ENCODE measurements at regions not wholly inside any gene's neighbourhood (a gene's known extent, or its start where the extent isn't known, plus 50 kb on each side); places are given as distances from the start of the nearest gene placed in this dataset.
"Not testable (repeated sequence)": the region's sequence is repeated elsewhere in the genome, so short reads cannot be mapped to it uniquely, and the experiment has no call there.

DNA sequence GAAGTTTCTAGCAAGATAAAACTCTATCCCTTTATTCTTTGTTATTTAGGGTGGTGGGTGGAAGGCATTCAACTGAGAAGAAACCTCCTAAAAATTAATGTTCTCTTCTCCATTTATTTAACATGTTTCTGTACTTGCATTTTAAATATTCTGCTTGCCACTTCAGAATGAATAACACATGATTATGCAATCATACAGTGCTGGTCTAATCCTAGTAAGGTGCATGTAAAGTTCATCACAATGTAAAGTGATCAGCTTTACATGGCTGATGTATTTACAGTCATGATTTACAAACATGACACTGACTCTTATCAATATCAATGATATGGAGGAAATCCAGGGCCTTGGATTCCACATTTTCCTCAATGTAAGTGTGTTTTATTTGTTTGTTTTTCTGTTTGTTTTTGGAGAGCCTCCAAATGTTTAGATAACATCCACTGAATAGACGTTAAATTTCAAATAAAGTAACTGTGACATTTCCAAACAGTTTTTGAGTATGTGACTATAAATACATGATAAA is 342.1 kb upstream of the CTSO start:
- no peak for DNase-seq

DNA sequence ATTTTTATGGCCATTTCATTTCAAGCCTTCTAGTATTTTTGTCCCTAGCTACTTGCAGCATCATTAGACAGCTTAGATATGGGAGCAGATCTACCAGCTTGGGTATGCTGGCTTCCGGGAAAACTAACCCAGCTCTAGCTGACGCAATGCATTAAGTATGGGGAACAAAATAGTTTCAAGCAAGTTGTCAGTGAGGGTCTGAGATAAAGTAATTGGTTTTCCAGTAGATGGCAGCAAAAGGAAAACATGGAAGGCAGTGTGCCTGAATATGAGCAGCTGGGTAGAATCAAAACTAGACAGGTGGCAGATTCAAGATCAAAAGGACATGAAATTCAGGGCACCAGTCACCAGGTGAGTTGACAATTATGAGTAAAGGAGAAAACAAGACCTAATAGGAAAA is 340.9 kb upstream of the CTSO start:
- DNase-seq = no peak

DNA sequence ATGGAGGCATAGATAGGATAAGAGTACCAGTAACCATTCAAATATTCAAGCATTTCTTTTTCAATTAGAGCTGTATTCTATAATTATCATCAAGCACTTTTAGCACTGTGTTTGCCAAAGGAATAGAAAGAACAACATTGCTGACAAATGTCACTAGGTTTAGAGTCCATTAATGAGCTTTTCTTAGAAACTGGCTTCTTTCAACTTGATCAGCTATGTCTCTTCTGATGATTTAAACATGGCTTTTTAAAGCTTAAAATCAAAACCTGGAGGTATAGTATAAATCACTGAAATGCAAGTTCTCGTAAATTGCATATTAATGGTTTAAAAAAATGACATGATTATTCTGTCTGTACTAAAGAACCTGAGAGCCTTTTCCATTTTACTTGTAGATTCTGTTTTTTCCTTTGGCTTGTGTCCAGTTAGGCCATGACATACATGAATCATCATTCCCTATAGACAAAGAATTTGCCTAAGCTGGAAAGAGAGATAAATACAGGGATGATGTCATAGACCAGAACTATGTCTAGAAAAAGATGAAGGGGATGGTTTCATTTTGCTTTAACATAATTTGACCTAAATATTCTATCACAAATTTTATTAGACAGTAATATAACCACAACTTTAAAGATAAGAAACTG is 340.1 kb upstream of the CTSO start:
- DNase-seq = peak; percentile 69

DNA sequence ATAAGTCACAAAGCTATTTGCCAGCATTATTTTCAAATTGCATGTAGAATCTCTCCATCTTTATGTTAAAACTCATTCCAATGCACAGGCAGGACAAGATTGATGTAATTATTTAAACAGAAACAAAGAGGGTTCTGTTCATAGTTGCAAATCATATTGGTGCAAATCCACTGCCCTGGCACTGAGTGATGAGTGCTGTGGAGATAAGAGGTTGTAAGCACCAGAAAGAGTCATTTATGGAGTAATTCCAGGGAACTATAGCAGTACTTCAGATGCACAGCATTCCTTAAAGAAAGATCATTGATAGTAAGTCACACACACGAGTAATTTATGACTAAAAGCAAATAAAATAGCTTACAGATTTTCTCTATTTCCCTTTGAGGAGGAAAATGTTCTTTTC is 337.7 kb upstream of the CTSO start:
- no peak for DNase-seq

DNA sequence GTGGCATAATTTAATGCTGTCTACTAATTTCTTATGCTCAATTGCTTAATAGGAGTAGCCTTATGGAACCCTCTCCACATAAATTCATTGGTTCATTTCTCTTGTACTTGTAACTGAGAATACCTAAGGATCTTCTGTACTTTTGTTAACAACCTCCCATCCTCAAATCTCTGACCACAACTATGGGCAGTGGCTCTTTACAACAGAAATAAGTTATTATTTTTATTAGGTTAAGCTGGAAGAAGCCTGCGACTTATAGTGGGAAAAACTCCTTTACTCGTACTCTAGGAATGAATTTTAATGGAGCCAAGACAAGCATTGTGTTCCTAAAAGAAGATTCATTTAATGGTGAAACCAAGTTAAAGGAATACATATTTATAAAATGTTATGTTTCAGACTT is 337.1 kb upstream of the CTSO start:
- no peak for DNase-seq

DNA sequence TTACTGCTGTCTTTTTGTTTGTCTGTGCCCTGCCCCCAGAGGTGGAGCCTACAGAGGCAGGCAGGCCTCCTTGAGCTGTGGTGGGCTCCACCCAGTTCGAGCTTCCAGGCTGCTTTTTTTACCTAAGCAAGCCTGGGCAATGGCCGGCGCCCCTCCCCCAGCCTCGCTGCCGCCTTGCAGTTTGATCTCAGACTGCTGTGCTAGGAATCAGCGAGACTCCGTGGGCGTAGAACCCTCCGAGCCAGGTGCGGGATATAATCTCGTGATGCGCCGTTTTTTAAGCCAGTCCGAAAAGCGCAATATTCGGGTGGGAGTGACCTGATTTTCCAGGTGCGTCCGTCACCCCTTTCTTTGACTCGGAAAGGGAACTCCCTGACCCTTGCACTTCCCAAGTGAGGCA is 336.4 kb upstream of the CTSO start:
- not testable (repeated sequence) for DNase-seq

DNA sequence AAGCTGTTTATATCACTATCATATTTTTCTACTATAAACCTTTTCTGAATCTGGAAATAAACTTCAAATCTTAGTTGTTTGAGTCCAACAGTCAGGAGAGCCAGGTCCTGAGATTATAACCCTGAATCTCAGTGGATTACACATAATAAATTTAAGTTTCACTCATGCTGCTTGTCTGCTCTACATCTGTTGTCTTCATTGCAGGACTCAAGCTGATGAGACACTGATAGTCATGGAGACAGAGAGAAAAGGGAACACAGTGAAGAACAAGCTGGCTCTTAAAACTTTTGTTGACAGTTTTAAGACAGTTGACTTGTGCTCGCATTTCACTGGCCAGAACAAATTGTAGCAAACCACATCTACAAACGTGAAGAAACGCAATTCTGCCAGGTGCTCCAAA is 327.0 kb upstream of the CTSO start:
- no peak for DNase-seq

DNA sequence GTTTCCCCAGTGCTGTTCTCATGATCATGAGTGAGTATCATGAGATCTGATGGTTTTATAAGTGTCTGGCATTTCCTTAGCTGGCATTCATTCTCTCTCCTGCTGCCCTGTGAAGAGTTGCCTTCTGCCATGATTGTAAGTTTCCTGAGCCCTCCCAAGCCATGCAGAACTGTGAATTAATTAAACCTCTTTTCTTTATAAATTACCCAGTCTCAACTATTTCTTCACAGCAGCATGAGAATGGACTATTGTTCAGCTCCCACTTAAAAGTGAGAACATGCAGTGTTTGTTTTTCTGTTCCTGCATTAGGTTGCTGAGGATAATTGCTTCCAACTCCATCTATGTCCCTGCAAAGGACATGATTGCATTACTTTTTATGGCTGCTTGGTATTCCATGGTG is 311.7 kb upstream of the CTSO start:
- no peak for DNase-seq

DNA sequence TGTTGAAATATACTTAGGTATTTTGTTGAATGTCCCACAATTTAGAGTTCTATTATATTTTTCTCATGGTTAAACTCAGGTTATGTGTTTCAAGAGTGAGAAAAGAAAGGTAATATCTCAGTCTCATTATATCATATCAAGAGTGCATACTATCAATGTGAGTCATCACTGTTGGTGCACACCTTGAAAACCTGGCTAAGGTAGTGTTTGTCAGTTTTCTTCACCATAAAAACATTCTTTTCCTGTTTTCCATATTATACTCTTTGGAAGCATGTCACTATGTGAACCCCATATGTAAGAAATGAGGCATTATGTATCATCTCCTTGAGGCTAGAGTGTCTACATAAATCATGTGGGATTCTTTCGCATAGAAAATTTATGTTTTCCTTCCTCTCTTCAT is 307.6 kb upstream of the CTSO start:
- DNase-seq = no peak

DNA sequence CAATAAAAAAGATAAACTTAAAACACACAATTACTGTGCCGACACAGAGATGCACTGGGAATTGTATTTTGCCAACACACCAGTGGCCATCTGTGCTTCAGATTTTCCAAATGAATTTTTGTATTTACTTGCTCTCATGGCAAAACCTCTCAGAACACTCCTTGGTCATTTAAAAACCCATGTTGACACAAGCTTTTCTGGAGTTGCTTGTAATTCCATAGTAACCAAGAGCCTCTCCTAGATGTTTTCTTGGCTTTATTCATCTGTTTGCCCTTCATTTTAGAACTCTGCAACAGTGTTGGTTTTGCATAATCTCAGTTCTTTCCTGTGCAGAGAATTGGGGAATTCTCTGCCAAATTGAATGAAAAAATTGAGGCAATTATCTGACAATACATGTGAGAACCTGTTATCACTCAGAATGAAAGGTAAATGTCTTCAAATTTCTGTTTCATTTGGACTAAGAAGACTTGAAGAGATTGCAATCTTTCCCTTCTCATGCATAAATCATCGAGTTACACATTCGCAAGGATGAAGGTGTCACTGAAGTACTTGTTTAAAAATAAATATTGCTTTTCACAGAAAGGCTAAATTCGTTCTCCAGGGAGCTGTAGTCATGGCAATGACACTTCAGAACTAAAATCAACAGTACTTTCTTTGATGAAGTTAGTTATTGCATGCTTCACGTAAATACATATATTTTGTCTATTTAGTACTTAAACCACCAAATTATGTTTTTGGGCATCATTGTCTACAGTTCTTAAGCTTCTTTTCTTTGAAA is 301.8 kb upstream of the CTSO start:
- peak; percentile 21 for DNase-seq

DNA sequence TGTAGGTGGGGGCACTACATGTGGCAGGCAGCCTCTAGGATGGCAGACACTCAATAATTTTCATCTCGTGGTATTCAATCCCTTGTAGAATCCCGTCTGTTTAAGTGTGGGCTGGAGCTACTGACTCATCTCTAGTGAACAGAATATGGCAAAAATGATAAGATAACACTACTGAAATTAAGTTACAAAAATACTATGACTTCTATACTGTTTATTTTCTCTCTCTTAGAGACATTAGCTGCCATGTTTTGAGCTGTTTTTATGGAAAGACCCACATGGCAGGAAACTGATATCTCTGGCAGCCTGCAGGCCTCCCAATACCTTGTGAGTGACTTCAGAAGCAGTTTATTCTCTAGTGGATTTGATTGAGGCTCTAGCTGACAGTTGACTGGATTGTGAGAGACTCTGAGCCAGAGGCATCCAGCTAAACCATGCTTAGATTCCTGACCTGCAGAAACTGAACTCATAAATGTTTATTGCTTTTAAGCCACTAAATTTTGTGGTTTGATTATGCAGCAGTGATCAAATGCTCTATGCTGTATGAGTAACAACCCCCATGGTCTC is 298.8 kb upstream of the CTSO start:
- DNase-seq = no peak

DNA sequence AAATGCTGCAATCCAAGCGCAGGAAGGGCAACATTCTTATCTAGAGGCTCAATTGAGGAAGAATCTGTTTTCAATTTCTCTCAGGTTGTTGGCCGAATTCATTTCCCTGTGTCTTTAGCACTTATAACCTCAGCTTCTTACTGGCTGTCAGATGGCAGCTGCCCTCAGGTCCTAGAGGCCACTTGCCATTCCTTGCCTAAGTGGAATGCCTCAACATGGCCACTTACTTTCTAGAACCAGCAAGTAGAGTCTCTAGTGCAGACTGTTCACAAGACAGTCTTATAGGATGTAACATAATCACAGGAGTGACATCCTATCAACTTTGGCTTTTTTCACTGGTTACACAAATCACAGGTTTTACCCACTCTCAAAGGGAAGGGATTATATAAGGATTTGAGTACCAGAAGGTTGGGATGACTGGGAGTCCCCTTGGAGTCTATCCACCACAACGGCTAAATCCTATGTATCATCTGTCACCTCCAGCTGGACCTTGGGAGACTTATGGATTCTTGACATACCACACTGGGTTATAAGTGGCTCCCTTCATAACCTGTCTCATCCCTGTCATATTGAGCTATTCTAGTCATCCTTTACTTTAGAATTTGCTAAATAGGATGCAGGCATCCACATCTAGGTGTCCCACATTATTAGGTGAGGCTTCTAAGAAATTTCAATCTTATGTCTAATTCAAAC is 297.9 kb upstream of the CTSO start:
- no peak for DNase-seq

DNA sequence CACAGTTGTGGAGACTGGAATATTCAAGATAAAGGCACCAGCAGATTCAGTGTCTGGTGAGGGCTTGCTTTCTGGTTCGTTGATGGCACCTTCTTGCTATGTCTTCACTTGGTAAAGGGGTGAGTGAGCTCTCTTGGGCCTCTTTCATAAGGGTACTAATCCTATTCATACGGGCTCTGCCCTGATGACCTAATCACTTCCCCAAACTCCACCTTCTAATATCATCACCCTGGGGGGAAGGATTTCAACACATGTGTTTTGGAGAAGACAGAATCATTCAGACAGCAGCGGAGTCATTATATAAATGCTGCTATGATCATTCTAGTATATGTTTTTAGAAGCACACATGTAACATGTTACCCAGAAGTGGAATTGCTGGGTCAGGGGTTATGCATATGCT is 295.3 kb upstream of the CTSO start:
- DNase-seq = no peak

DNA sequence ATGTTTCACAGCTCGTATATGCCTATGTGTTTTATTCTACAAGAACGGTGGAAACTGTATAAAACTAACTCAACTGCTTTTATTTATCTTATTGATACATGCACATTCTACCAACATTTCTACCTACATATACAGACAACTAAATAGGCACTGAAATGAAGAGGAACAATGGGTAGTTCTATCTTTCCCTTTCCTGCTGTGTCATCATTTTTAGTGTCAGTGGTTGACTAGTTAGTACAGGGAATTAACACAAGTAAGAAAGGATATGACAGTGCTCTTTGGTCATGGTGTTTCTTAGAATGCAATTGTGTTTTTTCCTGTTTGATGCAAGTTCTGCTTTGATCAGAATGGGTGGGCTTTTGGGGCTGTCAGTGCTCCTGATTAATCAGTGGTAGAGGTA is 293.8 kb upstream of the CTSO start:
- DNase-seq = no peak

DNA sequence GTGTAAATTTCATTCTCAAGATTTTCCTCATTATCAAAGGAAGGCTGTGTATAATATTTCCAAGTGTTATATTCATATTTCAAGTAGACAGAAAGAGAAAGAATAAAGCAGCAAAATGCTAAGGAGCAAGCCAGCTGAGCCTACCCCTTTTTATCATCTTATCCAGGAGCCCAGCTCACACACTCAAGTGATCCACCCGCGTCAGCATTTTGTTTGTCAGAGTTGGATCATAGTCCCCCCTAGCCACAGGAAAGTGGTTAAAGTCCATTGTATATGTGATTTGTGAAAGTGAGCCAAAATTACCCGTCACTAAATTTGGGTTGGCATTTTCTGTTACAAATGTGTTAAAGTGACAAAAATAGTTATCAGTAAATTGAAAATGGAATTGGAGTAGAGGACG is 289.3 kb upstream of the CTSO start:
- DNase-seq = no peak

DNA sequence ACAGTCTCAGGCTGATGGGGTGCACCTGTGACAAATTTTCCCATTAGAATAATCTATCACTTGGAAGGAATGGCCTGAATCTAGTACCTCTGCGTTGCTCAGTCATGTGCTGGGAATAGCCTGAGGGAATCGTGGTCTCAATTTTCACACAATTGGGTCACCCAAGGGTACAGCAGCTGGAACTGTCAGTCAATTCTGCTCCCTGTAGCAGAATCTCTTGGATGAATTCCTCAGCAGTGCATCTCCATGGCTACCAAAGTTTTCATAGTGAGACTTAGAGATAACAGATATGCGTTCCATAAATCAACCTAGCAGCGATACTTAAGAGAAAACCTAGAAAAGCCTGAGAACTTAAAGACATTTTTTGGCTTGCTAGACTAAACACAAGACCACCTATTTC is 288.7 kb upstream of the CTSO start:
- DNase-seq = no peak

DNA sequence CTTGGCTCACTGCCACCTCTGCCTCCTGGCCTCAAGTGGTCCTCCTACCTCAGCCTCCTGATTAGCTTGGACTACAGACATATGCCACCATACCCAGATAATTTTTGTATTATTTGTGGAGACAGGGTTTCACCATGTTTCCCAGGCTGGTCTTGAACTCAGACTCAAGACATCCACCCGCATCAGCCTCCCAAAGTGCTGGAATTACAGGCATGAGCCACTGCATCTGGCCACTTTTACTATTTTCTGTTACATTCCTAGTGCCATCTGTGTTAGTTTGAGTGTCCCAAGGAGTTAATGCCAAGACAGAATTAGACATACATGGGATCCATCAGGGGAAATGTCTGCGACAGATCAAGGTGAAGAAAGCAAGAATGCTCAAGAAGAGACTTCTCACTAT is 288.2 kb upstream of the CTSO start:
- DNase-seq = no peak

DNA sequence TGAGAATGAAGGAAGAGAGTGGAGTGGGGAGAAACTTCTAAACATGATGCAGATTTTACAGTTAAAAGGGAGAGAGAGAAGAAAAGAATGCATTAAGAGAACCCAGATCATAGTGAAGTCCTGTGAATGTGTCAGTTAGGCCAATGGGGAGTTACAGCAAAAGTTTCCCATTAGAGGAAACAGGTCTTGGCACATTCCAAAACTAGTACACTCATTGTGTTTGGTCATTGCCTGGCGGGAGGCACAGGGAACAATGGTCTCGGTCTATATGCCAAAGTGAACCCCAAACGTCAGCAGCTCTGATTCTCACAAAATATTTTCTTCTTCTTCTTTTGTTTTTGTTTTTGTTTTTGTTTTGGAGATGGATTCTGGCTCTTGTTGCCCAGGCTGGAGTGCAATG is 284.5 kb upstream of the CTSO start:
- DNase-seq = no peak

DNA sequence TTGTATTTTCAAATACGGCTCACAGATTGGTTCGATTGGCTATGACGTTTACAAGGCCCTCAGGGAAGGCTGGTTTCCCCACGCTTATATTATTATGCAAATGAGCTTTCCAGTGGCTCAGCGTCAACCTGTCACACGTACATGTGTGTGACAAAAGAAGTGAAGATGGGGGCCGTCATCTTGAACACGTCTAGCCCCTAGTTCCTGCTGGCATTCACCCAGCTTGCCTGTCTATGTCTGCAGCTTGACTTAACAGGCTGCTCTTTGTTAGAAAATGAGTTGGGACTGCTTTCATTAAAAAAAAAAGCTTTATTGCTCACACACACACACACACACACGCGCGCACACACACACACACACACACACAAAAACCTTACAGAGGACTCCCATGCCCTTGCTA is 283.6 kb upstream of the CTSO start:
- DNase-seq = no peak

DNA sequence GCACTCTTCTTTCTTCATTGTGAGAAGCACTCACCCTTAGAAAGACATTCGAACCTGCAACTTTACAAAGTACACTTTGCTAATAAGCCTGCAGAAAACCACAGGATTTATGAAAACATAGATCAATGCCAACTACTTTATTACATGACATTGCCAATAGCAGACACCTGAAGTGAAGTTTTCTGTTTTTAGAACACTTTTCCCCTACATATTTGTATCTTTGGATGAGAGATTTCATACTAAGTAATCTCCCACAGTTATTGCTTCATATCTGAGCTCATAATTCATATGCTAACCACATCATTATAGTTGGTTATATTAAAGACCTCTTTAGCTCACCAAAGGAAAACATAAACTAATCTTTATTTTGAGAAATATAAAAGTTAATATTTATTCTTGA is 276.5 kb upstream of the CTSO start:
- no peak for DNase-seq

DNA sequence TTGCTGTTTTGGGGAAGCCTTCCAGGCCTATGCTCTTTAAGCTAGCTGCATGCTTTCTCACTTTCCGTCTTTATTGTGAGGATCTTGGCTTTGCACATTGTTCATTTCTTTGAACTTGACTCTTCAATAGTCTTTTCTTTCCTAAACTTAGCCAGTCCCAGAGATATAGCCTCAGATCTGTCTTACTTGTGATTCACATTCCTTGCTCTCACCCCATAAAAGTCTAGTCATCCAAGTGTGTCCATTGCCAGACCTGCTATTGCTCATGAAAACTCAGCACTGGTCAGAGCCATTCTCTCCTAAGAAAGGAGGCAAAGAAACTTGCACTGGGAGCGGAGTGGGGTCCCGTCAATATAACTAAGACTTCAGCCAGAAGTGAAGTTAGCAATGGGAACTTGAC is 275.0 kb upstream of the CTSO start:
- no peak for DNase-seq

DNA sequence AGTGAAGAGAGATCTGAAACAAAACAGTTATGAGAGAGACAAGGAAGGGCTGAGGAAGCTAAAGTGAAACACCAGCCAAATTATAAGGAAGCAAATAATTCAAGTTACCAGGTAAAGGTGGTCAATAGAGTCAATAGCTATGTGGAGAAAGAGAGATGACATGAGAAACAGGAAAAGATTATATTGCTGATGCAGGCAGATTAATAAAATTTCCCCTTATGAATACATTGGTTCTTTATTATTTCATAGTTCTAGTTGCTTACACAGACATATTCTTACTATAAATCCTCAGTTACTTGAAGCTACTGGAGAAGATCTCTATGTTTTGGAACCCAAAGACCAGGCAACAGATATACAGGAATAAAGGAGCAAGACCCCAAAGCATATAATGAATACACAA is 273.7 kb upstream of the CTSO start:
- no peak for DNase-seq

DNA sequence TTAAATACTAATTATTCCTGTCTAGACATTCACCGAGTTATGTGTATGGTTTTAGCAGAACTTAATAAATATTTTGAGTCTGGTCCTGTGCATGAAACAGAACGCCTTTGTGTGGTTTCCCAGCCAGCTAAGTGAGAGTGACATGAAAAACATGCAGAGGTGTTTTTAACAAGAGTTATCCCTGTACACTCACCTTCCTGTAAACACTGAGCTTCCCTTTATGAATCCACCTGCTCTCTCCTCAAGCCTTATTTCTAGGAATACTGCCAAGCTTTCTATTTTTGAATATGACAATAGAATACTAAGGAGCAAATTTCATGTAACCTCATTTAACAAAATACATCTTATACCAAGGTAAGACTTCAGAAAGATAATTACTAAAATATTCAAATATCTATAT is 270.3 kb upstream of the CTSO start:
- DNase-seq = no peak

DNA sequence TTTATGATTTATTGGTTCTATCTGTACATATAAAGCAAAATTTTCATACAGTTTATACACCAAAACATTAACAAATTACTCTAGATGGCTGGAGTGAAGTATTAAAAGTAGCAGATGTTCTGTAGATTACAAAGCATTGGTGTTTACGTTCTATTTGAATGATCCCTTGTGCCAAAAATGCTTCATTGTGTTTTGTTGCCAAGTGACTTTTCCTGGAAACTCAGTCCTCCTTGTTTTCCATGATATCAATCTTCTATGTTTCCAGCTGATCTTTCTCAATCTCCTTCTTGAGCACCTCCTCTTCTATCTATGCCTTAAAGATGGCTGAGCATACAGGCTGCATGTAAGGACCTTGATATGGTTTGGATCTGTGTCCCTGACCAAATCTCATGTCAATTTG is 263.6 kb upstream of the CTSO start:
- DNase-seq = no peak
